Left ventricle myocardium superior (tissue), 1 donor: ENCODE measurements at regions not wholly inside any gene's neighbourhood (a gene's known extent, or its start where the extent isn't known, plus 50 kb on each side); places are given as distances from the start of the nearest gene placed in this dataset.

Experiments
- ATAC-seq: fragments of 200-7000 bp; cut with Tn5 transposase; one replicate; pipeline ENCODE4 v1.9.1; 2020; ENCODE audit warnings: mild to moderate bottlenecking, moderate library complexity
- DNase-seq: peaks from one replicate; pipeline ENCODE4 v3.0.0-alpha.2; 2020
- intact Hi-C: fragments of 100-400 bp; cut with micrococcal nuclease; formaldehyde crosslinking; loops from one replicate; pipeline ENCODE4 v1.11.0; 2022
- donor health status: DM: no; HTN: yes; CAD: no; lungs with severe emphysema.

DNA sequence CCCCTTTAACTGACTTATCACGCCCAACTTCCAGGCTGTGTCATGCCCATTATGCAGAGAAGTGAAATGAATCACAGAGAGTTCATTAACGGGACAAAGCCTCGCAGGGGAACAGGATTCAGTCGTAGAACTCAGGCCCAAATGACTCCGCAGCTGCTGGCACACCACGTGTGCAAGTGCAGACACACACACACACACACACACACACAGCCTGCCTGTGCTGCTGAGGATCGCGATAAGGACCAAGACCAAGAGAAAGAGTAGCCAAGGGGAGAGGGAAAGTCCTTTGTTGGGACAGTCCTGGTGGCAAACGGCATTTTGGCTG lies 90.0 kb upstream of the TAF1B start:
- DNase-seq (peak; percentile 72), ATAC-seq (peak; percentile 48)
- intact Hi-C loops, result no loop called here

DNA sequence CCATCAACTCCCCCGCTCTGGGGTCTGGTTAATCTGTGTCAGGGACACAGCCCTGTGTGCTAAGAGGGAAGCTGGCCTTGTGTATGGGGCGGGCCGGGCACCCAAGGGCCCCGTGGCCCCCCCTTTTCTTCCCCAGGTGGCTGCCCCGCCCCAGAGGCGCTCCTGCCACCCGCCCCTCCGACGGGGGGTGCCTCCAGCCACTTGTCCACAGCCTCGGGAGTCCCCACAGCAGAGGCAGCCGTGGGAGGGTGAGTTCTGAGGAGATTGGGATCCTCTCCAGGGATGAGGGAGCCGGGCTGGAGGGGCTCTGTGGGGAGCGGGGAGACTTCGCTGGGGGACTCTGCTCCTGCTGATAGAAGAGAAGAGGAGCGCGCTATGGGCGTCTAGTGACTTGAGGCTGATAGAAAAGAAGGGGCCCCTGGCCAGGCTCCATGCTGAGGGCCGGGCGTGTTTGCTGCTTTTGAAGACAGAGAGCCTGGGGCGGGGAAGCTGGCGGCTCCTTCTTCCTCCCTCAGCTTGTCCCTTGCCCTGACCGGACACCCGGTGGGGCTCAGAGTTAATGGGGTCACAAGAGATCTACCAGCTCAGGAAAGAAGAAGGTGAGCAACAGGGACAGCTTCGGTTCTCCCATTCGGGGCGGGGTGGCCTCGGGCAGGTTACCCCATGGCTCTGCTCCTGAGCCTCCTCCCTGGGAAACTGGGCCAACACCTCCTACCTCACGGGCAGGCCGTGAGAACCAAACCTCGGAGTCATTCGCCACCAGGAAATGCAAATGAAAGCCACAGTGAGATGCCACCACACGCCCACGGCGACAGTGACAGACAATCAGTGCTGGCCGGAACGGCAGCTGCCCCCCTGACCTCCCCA lies 89.4 kb upstream of the TAF1B start:
- ATAC-seq (no peak), DNase-seq (no peak)
- intact Hi-C loops, result no loop called here

DNA sequence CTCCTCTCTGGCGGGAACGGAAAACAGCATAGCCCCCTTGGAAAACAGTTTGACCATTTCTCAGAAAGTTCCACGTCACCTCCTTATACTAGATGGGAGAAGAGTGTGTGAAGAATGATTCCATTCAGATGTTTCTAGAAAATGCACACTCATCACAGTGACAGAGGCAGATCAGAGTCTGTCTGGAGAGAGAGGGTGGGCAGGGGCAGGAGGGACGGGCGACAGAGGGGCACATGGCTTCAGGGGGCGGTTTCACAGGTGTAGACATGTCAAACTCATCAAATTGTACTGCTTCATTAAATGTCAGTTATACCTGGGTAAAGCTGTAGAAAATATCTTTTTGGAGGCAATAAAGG lies 88.8 kb upstream of the TAF1B start:
- no peak for ATAC-seq
- DNase-seq, result no peak
- intact Hi-C loops, result no loop called here

DNA sequence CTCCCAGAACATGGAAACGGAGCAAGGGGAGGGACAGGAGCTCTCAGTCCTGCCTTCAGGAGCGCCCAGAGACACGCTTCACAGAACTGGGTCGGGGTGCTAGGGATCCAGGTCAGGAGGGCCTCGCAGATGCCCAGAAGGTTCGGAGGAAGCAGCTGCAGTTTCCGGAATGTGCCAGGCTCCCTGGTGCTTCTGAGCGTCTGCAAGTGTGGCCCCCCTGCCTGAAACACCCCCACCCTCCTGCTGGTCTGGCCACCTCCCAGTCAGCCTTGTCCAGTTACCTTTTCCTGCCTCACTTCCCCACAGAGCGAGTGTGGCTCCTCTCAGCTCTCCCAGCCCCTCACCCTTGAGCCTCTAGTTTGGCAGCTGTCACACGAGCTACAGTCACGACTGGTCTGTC lies 88.3 kb upstream of the TAF1B start:
- intact Hi-C loops, result no loop called here
- DNase-seq (no peak), ATAC-seq (no peak)

DNA sequence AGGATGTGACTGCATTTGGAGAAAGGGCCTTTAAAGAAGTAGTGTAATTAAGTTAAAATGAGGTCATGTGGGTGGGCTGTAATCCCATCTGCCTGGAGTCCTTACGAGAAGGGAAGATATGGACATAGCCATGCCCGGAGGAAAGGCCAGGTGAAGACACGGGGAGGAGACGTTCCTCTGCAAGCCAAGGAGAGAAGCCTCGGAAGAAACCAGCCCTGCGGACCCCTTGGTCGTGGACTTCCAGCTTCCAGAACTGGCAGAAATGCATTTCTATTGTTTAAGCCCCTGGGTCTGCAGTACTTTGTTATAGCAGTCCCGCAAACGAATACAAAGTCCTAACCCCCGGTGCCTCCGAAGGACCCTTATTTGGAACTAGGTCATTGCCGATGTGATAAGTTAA lies 87.6 kb upstream of the TAF1B start:
- DNase-seq, result no peak
- intact Hi-C loops, result no loop called here
- no peak for ATAC-seq

DNA sequence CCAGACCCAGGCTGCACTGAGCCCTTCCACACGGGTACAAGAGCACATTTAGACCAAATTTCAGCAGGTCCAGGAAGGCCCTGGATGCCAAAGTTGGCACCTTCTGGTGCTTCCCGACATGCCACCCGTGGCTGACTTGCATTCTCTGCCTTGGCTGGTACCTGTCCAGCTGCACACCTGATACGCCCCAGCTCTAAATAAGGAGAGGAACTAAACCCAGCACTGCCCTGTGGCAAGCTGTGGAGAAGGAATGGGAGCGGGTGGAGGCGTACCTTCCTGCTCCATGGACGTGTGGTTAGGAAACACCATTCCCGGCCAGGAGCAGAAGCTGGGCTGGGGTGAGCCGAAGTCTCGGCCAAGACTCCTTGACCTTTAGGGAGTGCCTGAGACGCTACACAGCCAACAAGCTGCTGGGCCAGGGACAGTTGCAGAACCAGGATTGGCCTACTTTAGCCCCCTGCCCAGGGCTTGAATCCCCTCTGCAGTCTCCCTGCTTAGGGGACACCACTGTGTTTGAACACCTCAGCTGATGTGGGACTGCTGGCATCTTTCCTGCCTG lies 86.5 kb upstream of the TAF1B start:
- ATAC-seq, result no peak
- intact Hi-C loops, result no loop called here
- no peak for DNase-seq

DNA sequence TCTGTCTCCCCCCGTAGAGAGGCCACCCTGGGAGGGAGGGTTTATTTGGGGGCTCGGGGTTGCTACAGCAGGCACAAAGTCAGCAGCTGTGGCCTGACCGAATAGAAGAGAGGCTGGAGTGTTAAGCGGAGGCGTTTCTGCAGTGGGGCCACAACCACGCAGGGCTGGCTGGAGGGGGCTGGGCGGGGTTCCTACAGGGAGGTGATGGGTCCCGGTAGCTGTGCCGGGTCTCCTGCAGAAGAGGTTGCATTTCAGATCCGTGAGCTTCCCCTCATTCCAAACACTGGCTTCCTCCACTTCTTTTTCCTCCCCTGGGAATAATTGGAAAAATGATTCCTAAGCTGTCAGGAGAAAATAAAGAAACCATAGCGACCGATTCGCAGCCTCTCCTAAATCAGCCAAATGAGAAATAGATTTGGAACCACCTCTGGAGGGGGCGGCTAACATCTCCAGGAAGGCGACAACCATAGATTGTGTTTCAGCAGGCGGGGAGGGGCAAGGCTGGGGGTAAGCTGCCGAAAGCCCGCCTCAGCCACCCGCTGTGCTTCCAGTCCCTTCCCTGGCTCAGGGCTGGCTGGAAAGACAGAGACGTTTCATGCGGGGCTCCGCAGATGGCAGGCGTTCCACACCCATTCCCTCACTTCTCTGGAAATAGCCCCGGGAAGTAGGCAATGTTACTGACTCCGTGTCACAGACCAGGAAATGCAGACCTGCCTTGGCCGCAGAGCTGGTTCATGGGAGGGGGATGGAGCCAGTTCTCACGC lies 85.6 kb upstream of the TAF1B start:
- ATAC-seq, result peak; percentile 84
- DNase-seq, result peak; percentile 66
- intact Hi-C loops, result no loop called here

DNA sequence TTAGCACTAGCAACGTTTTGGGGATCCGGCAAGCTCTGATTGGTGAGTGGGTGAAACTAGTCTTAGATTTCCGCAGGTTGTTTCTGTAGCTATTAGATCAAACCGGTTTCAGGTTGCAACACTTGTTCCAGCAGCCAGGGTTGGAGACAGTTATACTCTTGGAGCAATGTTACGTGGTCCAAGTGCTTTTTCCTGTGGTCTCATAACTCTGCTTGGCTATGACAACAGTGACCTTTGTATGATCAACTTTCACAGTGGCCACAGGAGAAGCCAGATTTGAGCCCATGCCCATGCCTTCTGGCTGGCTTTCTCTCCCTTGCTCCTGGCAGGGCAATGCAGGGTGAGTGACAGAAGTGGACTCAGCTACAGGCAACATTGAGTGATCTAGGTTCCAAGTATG lies 84.5 kb upstream of the TAF1B start:
- intact Hi-C loops, result no loop called here
- ATAC-seq (peak; percentile 22), DNase-seq (no peak)

DNA sequence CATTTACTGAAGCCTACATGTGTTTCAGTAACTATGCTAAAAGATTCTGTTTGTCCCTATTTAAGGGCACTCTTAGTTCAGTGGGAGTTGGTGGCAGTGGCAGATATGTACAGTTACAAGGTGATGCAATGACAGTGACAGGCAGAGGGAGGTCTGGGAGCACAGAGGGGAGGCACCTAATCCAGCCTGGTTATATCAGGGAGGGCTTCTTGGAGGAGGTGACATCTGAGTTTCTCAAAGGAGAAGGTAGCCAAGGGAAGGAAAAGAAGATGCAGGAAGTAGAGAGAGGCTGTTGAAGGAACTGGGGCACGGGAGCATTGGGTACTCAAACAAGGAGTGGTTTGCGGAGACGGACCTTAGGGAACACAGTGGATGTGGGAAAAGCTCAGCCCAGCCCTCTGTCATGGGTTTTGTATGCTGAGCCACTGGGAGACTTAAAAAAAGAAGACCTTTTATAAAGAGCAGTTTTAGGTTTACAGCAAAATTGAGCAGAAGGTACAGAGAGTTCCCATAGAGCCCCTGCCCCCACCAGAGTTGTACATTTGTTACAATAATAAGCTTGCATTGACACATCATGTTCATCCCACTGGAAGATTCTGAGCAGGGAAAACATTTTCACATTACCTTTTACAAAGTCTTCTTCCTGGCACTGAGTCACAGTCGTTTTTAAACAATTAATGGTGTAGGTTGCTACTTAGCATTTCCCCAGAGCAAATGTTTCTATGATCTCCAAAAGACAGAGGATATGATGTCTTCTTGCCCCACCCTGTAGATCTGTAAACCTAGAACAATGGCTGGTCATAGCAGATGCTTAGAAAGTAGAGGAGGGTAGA lies 83.0 kb upstream of the TAF1B start:
- intact Hi-C loops, result loop anchor here (10.0 kb wide), 1 partner anchor 125 kb away; the partner anchor contains the start of gene YWHAQ
- ATAC-seq (no peak), DNase-seq (no peak)

DNA sequence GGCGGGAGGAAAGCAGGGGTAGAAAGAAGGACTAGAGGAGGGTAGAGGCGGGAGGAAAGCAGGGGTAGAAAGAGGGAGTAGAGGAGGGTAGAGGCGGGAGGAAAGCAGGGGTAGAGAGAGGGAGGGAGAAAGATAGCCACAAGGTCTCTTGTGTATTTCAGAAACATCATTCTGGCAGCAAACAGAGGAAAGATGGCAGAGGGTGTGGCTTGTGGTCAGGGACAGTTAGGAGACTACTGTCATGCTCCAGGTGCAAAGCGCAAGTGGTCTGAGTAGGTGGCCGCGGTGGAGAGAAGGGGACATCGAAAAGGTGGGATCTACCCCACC lies 82.4 kb upstream of the TAF1B start:
- no peak for DNase-seq
- no peak for ATAC-seq
- intact Hi-C loops, result loop anchor here (10.0 kb wide), 1 partner anchor 126 kb away; the partner anchor contains the start of gene YWHAQ

DNA sequence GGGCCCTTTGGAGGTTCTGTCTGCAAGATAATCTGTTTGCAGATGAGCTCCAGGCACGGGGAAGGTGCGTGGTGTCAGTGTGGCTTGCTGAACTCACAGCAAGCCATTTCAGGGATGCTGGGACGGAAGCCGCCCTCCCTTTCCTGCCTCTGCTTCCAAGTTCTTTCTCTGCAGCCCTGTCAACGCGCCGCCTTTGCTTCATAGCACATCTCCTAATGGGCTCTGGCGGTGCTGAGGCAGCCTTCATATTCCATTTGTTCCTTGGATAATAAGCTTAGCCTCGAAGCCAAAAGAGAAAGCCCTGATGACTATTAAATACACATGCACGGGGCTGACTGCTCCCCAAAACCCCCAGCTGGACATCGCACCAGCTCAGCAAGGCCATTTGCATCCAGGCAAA lies 81.7 kb upstream of the TAF1B start:
- ATAC-seq, result peak; percentile 7
- intact Hi-C loops, result loop anchor here (10.0 kb wide), 1 partner anchor 127 kb away; the partner anchor contains the start of gene YWHAQ
- peak; percentile 70 for DNase-seq

DNA sequence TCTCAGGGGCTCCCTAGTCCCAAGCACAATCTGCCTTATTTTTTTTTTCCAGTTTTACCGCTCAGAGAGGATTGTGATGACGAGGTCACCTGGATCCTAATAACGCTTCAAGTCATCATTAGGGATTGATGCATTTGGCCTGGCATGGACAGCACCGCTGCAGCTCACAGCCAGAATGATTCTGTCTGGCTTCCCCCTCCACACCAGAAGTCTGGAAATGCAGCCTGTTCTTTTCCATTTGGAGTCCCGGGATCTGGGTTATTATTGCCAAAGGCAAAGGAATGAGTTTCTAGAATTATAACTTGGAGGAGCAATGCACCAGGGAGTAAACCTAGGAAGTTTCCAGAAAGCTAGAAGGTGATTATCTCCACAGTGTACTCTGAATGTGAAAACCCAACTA lies 81.1 kb upstream of the TAF1B start:
- no peak for DNase-seq
- intact Hi-C loops, result loop anchor here (10.0 kb wide), 1 partner anchor 127 kb away; the partner anchor contains the start of gene YWHAQ
- ATAC-seq, result no peak

DNA sequence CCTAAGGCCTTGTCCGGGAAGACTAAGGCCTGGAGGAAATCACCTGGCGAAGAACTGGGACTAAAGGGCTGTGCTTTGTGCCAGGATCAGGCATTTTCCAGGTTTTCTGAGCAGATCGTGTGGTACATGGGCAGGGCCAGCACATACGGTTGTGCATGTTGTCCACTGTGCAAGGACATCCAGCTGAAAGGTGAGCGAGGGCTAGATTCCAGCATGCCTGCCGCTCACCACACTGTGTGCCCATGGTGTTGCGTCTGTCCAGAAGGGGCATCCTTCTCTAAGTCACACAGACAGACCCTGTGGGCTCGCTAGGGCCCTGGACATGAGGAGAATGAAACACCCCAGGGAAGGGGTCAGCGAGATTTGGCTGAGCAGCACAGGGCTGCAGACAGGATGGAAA lies 80.3 kb upstream of the TAF1B start:
- intact Hi-C loops, result loop anchor here (10.0 kb wide), 1 partner anchor 128 kb away; the partner anchor contains the start of gene YWHAQ
- ATAC-seq (peak; percentile 1), DNase-seq (no peak)

DNA sequence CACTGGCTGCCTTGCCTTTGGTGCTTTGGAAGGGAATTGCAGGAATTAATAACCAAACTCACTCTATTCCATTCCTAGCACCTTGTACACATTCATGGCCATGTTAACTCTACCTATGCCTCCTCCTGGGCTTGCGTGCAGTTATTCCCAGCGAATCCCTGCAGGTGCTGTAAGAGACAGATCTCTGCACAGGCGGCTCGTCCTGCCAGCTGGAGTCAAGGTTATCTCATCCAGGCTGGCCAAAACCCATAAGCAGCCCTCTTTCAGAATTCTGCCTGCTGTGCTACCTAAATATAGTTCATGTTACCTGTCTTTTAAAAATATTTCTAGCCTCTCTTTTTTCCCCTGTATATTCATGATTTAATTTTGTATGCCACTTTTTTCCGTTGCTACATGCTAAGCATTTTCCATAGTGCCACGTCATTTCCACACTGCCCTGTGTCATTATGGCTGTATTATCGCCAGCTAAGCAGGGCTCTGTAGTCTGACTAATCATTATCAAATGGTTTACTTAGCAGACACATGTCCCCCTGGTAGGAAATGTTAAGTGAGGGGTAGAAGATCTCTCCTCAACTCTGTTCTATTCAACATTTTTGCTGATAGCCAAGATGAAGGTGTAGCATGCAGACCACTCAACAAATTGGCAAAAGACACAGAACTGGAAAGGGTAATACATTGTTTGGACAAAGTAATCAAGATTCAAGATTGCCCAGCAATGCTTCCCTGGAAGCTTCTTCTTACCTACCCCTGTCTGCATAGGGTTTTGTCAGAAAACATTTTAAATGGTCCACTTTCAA lies 79.7 kb upstream of the TAF1B start:
- ATAC-seq (peak; percentile 67), DNase-seq (peak; percentile 56)
- intact Hi-C loops, result loop anchor here (10.0 kb wide), 1 partner anchor 129 kb away; the partner anchor contains the start of gene YWHAQ

DNA sequence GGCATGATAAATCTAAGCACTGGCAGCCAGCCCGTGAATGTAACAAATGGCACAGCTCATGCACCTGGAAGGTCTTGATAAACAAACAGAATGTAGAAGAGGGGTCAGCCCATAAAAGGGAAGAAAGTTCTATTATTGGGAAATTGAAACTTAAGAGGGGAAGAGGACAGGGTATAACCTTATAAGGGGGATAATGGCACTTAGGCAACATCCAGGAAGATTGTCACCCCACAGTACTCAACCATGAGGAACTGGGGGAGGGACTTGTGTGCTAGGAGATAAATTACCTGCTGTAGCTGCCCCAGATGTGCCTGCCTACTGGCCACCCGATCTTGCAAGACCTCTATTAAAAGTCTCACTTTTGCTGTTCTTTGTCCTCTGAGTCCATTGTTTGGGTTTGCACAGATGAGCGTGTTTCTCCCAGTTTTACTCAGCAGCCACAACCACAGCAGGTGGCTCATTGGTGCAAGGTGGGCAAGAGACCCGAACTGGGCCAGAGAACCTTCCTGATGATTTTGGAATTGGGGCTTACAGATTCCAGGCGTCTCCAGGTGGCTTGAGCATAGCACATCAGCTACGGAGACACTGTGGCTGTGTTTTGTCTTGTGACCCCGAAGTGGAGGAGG lies 79.0 kb upstream of the TAF1B start:
- ATAC-seq (no peak), DNase-seq (no peak)
- intact Hi-C loops, result loop anchor here (10.0 kb wide), 1 partner anchor 129 kb away; the partner anchor contains the start of gene YWHAQ

DNA sequence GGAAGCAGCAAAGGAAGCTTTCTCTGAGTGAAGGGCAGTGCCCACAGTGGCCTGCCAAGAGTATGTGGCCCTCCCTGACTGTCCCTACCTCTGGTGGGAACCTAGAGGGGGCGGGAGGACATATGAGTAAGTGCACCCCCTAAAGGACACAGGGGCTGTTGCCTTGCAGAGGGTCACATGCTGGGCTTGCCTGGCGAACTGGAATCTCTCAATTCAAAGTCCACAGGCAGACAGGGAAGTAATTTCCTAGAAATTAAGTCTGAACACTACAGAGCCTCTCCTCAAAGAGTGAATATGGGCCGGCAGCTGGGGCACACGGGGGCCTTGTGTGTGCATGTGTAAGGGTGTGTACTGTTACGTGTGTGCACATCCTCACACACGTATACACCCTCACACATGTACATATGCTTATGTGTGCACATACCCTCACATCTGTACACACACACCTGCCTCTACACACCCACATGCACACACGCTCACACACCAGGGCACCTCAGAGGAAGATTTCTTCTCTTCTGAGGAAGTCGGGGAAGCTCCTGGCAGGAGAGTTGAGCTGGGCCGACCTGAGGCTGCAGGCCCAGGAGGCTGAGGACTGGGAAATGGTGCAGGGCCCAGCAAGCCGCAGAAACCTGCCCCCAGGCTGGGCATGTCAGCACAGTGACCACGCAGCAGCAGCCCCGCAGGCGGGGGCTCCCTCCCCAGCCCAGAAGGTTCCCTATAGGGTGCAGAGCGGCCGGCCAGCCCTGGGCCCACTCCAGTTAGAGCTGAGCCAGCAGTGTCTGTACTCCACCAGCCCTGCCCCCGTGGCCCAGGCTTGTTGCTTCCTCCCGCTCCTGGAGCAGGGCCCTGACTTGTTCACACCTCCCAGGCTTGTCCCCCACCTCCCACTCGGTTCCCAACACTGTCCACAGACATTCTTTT lies 77.4 kb upstream of the TAF1B start:
- intact Hi-C loops, result loop anchor here (10.0 kb wide), 1 partner anchor 131 kb away; the partner anchor contains the start of gene YWHAQ
- DNase-seq (peak; percentile 62), ATAC-seq (peak; percentile 4)
